PC-9 (cell line): ENCODE measurements at regions not wholly inside any gene's neighbourhood (a gene's known extent, or its start where the extent isn't known, plus 50 kb on each side); places are given as distances from the start of the nearest gene placed in this dataset.

Experiments
- CTCF ChIP-seq: fragments of 200-600 bp; sonication (generic); conservative IDR thresholded peaks from 2 replicates; pipeline ENCODE4 v1.6.1; 2017; ENCODE audit warnings: mixed run types, antibody characterized with exemption, mild to moderate bottlenecking, moderate library complexity
- EZH2 ChIP-seq: fragments of 200-600 bp; sonication (generic); IDR thresholded peaks from 2 replicates; pipeline ENCODE4 v1.8.0; 2017; ENCODE audit warnings: antibody characterized with exemption, low read depth

- no peak for TF ChIP-seq CTCF
- no peak for TF ChIP-seq EZH2
Measured at GRCh38 chr15:91632176-91632575, 221.3 kb upstream of the SLCO3A1 start.
